Loucy (cell line): ENCODE measurements at regions not wholly inside any gene's neighbourhood (a gene's known extent, or its start where the extent isn't known, plus 50 kb on each side); places are given as distances from the start of the nearest gene placed in this dataset.
"Not testable (repeated sequence)": the region's sequence is repeated elsewhere in the genome, so short reads cannot be mapped to it uniquely, and the experiment has no call there.

Source experiments
- H2AFZ ChIP-seq: fragments of 200-600 bp; sonication (generic); 2 replicates; pipeline ENCODE4 v1.6.0; 2016; ENCODE audit warnings: antibody characterized with exemption, mild to moderate bottlenecking, low read length, moderate library complexity
- H3F3A ChIP-seq: fragments of 200-600 bp; 2 replicates; pipeline ENCODE4 v1.6.0; 2016; ENCODE audit warnings: antibody characterized with exemption, low read depth, mild to moderate bottlenecking
- H3K27me3 ChIP-seq: fragments of 200-600 bp; sonication (generic); 2 replicates; pipeline ENCODE4 v1.6.1; 2014; ENCODE audit warnings: low read length, mild to moderate bottlenecking; ENCODE audit not compliant: insufficient read depth, poor library complexity, severe bottlenecking
- H3K36me3 ChIP-seq: fragments of 200-600 bp; sonication (generic); 2 replicates; pipeline ENCODE4 v1.6.1; 2016; ENCODE audit warnings: low read length; ENCODE audit not compliant: insufficient read depth
- H3K4me1 ChIP-seq: fragments of 200-600 bp; sonication (generic); 2 replicates; pipeline ENCODE4 v1.5.1; 2014; ENCODE audit warnings: low read length, mild to moderate bottlenecking; ENCODE audit not compliant: insufficient read depth, poor library complexity, severe bottlenecking
- H3K4me2 ChIP-seq: fragments of 200-600 bp; sonication (generic); 2 replicates; pipeline ENCODE4 v1.6.0; 2014; ENCODE audit warnings: antibody characterized with exemption, low read length, low read depth, mild to moderate bottlenecking; ENCODE audit not compliant: poor library complexity, severe bottlenecking
- H3K4me3 ChIP-seq: fragments of 200-600 bp; sonication (generic); 2 replicates; pipeline ENCODE4 v1.5.1; 2014; ENCODE audit warnings: low read length, mild to moderate bottlenecking, mixed read lengths; ENCODE audit not compliant: poor library complexity, severe bottlenecking
- H3K79me2 ChIP-seq: fragments of 200-600 bp; sonication (generic); 2 replicates; pipeline ENCODE4 v1.6.1; 2014; ENCODE audit warnings: low read length; ENCODE audit not compliant: insufficient read depth
- H3K9ac ChIP-seq: fragments of 200-600 bp; sonication (generic); 2 replicates; pipeline ENCODE4 v1.6.0; 2014; ENCODE audit warnings: mild to moderate bottlenecking, low read depth, low read length, moderate library complexity; ENCODE audit not compliant: poor library complexity, severe bottlenecking
- H3K9me2 ChIP-seq: fragments of 200-600 bp; sonication (generic); replicated peaks from 2 replicates; pipeline ENCODE4 v1.6.1; 2016; ENCODE audit warnings: low read depth, low read length, mixed read lengths
- H3K9me3 ChIP-seq: fragments of 200-600 bp; sonication (generic); 2 replicates; pipeline ENCODE4 v1.6.1; 2014; ENCODE audit warnings: mild to moderate bottlenecking, antibody characterized with exemption, low read length, low read depth; ENCODE audit not compliant: insufficient read depth
- H4K20me1 ChIP-seq: fragments of 200-600 bp; sonication (generic); 2 replicates; pipeline ENCODE4 v1.6.0; 2014; ENCODE audit warnings: antibody characterized with exemption, low read length, mild to moderate bottlenecking; ENCODE audit not compliant: insufficient read depth, poor library complexity, severe bottlenecking
- CTCF ChIP-seq: fragments of 200-600 bp; sonication (generic); conservative IDR thresholded peaks from 2 replicates; pipeline ENCODE4 v1.5.1; 2014; ENCODE audit warnings: mild to moderate bottlenecking, antibody characterized with exemption, low read length
- EZH2phosphoT487 ChIP-seq: fragments of 200-600 bp; IDR thresholded peaks from 2 replicates; pipeline ENCODE4 v1.6.1; 2018; ENCODE audit warnings: antibody characterized with exemption, mild to moderate bottlenecking, moderate library complexity, borderline replicate concordance

- TF ChIP-seq EZH2phosphoT487: no peak
- no peak for TF ChIP-seq CTCF
- H3F3A ChIP-seq: no peaks in the 10 kb centered on the region
- no peaks in the 10 kb centered on the region for H3K79me2 ChIP-seq
- H3K4me1 ChIP-seq: peaks cover 12% of the 10 kb centered on the region
- 0 out of 2 replicates have a peak overlapping the region, but pooled peaks have one; percentile 10 for H2AFZ ChIP-seq
- no peaks in the 10 kb centered on the region for H3K27me3 ChIP-seq
- no peaks in the 10 kb centered on the region for H3K36me3 ChIP-seq
- H4K20me1 ChIP-seq: no peaks in the 10 kb centered on the region
- H3K9me3 ChIP-seq: no peaks in the 10 kb centered on the region
- H3K9me2 ChIP-seq: no peaks in the 10 kb centered on the region
- peak overlapping the region; percentile 53 for H3K4me2 ChIP-seq
- H3K4me3 ChIP-seq: no peak overlapping the region
- no peak overlapping the region for H3K9ac ChIP-seq
Measured at GRCh38 chr5:99019812-99020697, 91.2 kb upstream of the CHD1 start.

- Histone ChIP-seq H3K4me1 (peaks cover 12% of the 10 kb centered on the region), H2AFZ (no peak overlapping the region), H4K20me1 (no peaks in the 10 kb centered on the region), H3K27me3 (no peaks in the 10 kb centered on the region), H3K4me3 (no peak overlapping the region), H3F3A (no peaks in the 10 kb centered on the region), H3K9me3 (no peaks in the 10 kb centered on the region), H3K79me2 (no peaks in the 10 kb centered on the region), H3K4me2 (no peak overlapping the region), H3K9me2 (no peaks in the 10 kb centered on the region), H3K36me3 (no peaks in the 10 kb centered on the region), H3K9ac (no peak overlapping the region)
- TF ChIP-seq EZH2phosphoT487 (no peak), CTCF (no peak)
Measured at GRCh38 chr5:99019254-99019653, 90.4 kb upstream of the CHD1 start.

GRCh38 chr5:99010294-99010693, 81.5 kb upstream of the CHD1 start:
- H4K20me1 ChIP-seq: no peaks in the 10 kb centered on the region
- H3K9me2 ChIP-seq: no peaks in the 10 kb centered on the region
- H3K9ac ChIP-seq: no peak overlapping the region
- H3K4me3 ChIP-seq: no peak overlapping the region
- H3K79me2 ChIP-seq: no peaks in the 10 kb centered on the region
- no peak overlapping the region for H2AFZ ChIP-seq
- H3F3A ChIP-seq: no peaks in the 10 kb centered on the region
- H3K27me3 ChIP-seq: no peaks in the 10 kb centered on the region
- no peak overlapping the region for H3K4me2 ChIP-seq
- no peak for TF ChIP-seq EZH2phosphoT487
- no peak for TF ChIP-seq CTCF
- no peaks in the 10 kb centered on the region for H3K36me3 ChIP-seq
- no peaks in the 10 kb centered on the region for H3K9me3 ChIP-seq
- H3K4me1 ChIP-seq: no peaks in the 10 kb centered on the region

DNA sequence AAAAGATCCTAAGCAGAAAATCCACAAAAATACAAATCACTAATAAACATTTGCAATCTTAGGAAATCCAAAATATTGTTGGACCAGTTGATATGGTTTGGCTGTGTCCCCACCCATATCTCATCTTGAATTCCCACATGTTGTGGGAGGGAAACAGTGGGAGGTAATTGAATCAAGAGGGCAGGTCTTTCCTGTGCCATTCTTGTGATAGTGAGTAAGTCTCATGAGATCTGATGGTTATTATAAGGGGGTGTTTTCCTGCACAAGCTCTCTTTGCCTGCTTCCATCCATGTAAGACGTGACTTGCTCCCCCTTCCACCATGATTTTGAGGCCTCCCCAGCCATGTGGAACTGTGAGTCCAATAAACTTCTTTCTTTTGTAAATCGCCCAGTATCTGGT, 79.2 kb upstream of the CHD1 start:
- not testable (repeated sequence) for H3K4me1 ChIP-seq, H3K9ac ChIP-seq, H3K36me3 ChIP-seq, H3K27me3 ChIP-seq, H2AFZ ChIP-seq, H3K9me2 ChIP-seq, H3K4me3 ChIP-seq, H3K79me2 ChIP-seq, H4K20me1 ChIP-seq, H3K4me2 ChIP-seq, H3K9me3 ChIP-seq, H3F3A ChIP-seq
